OCI-LY1 (cell line): ENCODE measurements at regions not wholly inside any gene's neighbourhood (a gene's known extent, or its start where the extent isn't known, plus 50 kb on each side); places are given as distances from the start of the nearest gene placed in this dataset.

Experiments used
- H2AFZ ChIP-seq: fragments of 200-600 bp; sonication (generic), shearing (Covaris generic); 2 replicates; pipeline ENCODE4 v1.6.0; 2014; ENCODE audit warnings: antibody characterized with exemption, mild to moderate bottlenecking, low read length
- H3F3A ChIP-seq: fragments of 200-600 bp; sonication (generic), shearing (Covaris generic); 2 replicates; pipeline ENCODE4 v1.6.0; 2014; ENCODE audit warnings: mild to moderate bottlenecking, antibody characterized with exemption, low read length, moderate library complexity; ENCODE audit not compliant: insufficient read depth
- H3K27ac ChIP-seq: fragments of 200-600 bp; sonication (generic); 2 replicates; pipeline ENCODE4 v1.5.1; 2014; ENCODE audit warnings: low read length, mixed run types, mild to moderate bottlenecking, low read depth; ENCODE audit not compliant: poor library complexity, severe bottlenecking
- H3K27me3 ChIP-seq: fragments of 200-600 bp; sonication (generic); 2 replicates; pipeline ENCODE4 v1.6.0; 2014; ENCODE audit warnings: antibody characterized with exemption, mild to moderate bottlenecking, low read length, moderate library complexity; ENCODE audit not compliant: insufficient read depth
- H3K36me3 ChIP-seq: fragments of 200-600 bp; sonication (generic); 2 replicates; pipeline ENCODE4 v1.6.1; 2014; ENCODE audit warnings: mild to moderate bottlenecking, antibody characterized with exemption, low read length, moderate library complexity, mixed read lengths; ENCODE audit not compliant: insufficient read depth
- H3K4me1 ChIP-seq: fragments of 200-600 bp; sonication (generic); 2 replicates; pipeline ENCODE4 v1.5.1; 2014; ENCODE audit warnings: mild to moderate bottlenecking, low read length, moderate library complexity; ENCODE audit not compliant: insufficient read depth, severe bottlenecking
- H3K4me2 ChIP-seq: fragments of 200-600 bp; sonication (generic), shearing (Covaris generic); 2 replicates; pipeline ENCODE4 v1.6.1; 2014; ENCODE audit warnings: low read length
- H3K4me3 ChIP-seq: fragments of 200-600 bp; sonication (generic); 2 replicates; pipeline ENCODE4 v1.5.1; 2014; ENCODE audit warnings: low read length, low read depth, mild to moderate bottlenecking, mixed read lengths; ENCODE audit not compliant: poor library complexity, severe bottlenecking
- H3K79me2 ChIP-seq: fragments of 200-600 bp; shearing (Covaris generic); 2 replicates; pipeline ENCODE4 v1.6.1; 2016; ENCODE audit warnings: mixed run types, low read length, mixed read lengths; ENCODE audit not compliant: insufficient read depth
- H3K9ac ChIP-seq: fragments of 200-600 bp; sonication (generic), shearing (Covaris generic); 2 replicates; pipeline ENCODE4 v1.6.1; 2014; ENCODE audit warnings: mild to moderate bottlenecking, low read length, mixed read lengths
- H3K9me2 ChIP-seq: fragments of 200-600 bp; sonication (generic), shearing (Covaris generic); 2 replicates; pipeline ENCODE4 v1.6.1; 2014; ENCODE audit warnings: low read depth, mild to moderate bottlenecking, low read length, mixed read lengths
- H3K9me3 ChIP-seq: fragments of 200-600 bp; shearing (Covaris generic); 2 replicates; pipeline ENCODE4 v1.6.1; 2014; ENCODE audit warnings: low read length, mixed read lengths
- H4K20me1 ChIP-seq: fragments of 200-600 bp; sonication (generic), shearing (Covaris generic); 2 replicates; pipeline ENCODE4 v1.6.0; 2016; ENCODE audit warnings: mild to moderate bottlenecking, low read length; ENCODE audit not compliant: insufficient read depth
- CTCF ChIP-seq: fragments of 200-600 bp; sonication (generic), shearing (Covaris generic); IDR thresholded peaks from 2 replicates; pipeline ENCODE4 v1.5.1; 2017; ENCODE audit warnings: mild to moderate bottlenecking, antibody characterized with exemption, low read length, moderate library complexity, mixed read lengths
- EZH2 ChIP-seq: fragments of 200-600 bp; sonication (generic), shearing (Covaris generic); IDR thresholded peaks from 2 replicates; pipeline ENCODE4 v1.8.0; 2017; ENCODE audit warnings: borderline replicate concordance, mixed run types, mild to moderate bottlenecking, antibody characterized with exemption, low read length, moderate library complexity, mixed read lengths

- Histone ChIP-seq H2AFZ (no peak overlapping the region), H3K4me1 (no peaks in the 10 kb centered on the region), H3K27ac (no peak overlapping the region), H3K9me2 (no peaks in the 10 kb centered on the region), H3K4me3 (no peak overlapping the region), H3K9me3 (no peaks in the 10 kb centered on the region), H3F3A (no peaks in the 10 kb centered on the region), H3K4me2 (no peak overlapping the region), H3K79me2 (no peaks in the 10 kb centered on the region), H4K20me1 (no peaks in the 10 kb centered on the region), H3K9ac (no peak overlapping the region), H3K27me3 (no peaks in the 10 kb centered on the region), H3K36me3 (no peaks in the 10 kb centered on the region)
- no peak for TF ChIP-seq CTCF
- TF ChIP-seq EZH2 = no peak
These were observed 1290.8 kb upstream of the PABPC4L start for GRCh38 chr4:135492439-135492838.

- H3K9me2 ChIP-seq = no peaks in the 10 kb centered on the region
- H3K4me2 ChIP-seq = no peak overlapping the region
These were observed 1283.8 kb upstream of the PABPC4L start for GRCh38 chr4:135485371-135485770.

GRCh38 chr4:135476272-135476671 is 1274.7 kb upstream of the PABPC4L start:
- no peaks in the 10 kb centered on the region for H3F3A ChIP-seq
- no peaks in the 10 kb centered on the region for H3K79me2 ChIP-seq
- H3K4me2 ChIP-seq = no peak overlapping the region
- no peak overlapping the region for H2AFZ ChIP-seq
- no peak overlapping the region for H3K27ac ChIP-seq
- no peaks in the 10 kb centered on the region for H3K4me1 ChIP-seq
- H3K9me3 ChIP-seq = no peaks in the 10 kb centered on the region
- H3K36me3 ChIP-seq = no peaks in the 10 kb centered on the region
- TF ChIP-seq EZH2 = no peak
- TF ChIP-seq CTCF = no peak
- no peak overlapping the region for H3K9ac ChIP-seq
- H4K20me1 ChIP-seq = no peaks in the 10 kb centered on the region
- H3K4me3 ChIP-seq = no peak overlapping the region
- no peaks in the 10 kb centered on the region for H3K27me3 ChIP-seq
- no peaks in the 10 kb centered on the region for H3K9me2 ChIP-seq

More at GRCh38 chr4:135485371-135485770, 1283.8 kb upstream of the PABPC4L start:
- Histone ChIP-seq H3K4me1 (no peaks in the 10 kb centered on the region), H3F3A (no peaks in the 10 kb centered on the region), H3K9ac (no peak overlapping the region), H3K27me3 (no peaks in the 10 kb centered on the region), H3K4me3 (no peak overlapping the region), H2AFZ (no peak overlapping the region), H4K20me1 (no peaks in the 10 kb centered on the region), H3K79me2 (no peaks in the 10 kb centered on the region), H3K9me3 (no peaks in the 10 kb centered on the region), H3K27ac (no peak overlapping the region), H3K36me3 (no peaks in the 10 kb centered on the region)
- TF ChIP-seq CTCF (no peak), EZH2 (no peak)
